Gastrocnemius medialis (tissue), 4 donors: ENCODE measurements at regions not wholly inside any gene's neighbourhood (a gene's known extent, or its start where the extent isn't known, plus 50 kb on each side); places are given as distances from the start of the nearest gene placed in this dataset.

Experiments used
- ATAC-seq, 2 donors: fragments of 150-250 bp; one replicate each; pipeline ENCODE4 v1.9.1; 2016
- DNase-seq, 2 donors: peaks; one replicate each; pipeline ENCODE4 v3.0.0-alpha.2; 2019
- H3K27ac ChIP-seq, 4 donors: fragments of 200-600 bp; sonication (generic); 1 replicate in 1 of 4; 2 replicates in 3 of 4; pipeline ENCODE4 v1.5.1; 2016 to 2018; ENCODE audit warnings: mild to moderate bottlenecking in 2 of 4, moderate library complexity in 1 of 4
- H3K27me3 ChIP-seq, 3 donors: fragments of 200-600 bp; sonication (generic) in 2 of 3; 1 replicate in 1 of 3; 2 replicates in 2 of 3; pipeline versions ENCODE4 v1.5.1 to v1.6.0; 2016 to 2019; ENCODE audit warnings: mild to moderate bottlenecking in 1 of 3, moderate library complexity in 1 of 3
- H3K36me3 ChIP-seq, 2 donors: fragments of 200-600 bp; sonication (generic) in 1 of 2; one replicate each; pipeline ENCODE4 v1.5.1; 2017 to 2018
- H3K4me1 ChIP-seq, 2 donors: fragments of 200-600 bp; sonication (generic) in 1 of 2; one replicate each; pipeline ENCODE4 v1.5.1; 2016 to 2017; ENCODE audit warnings: mild to moderate bottlenecking in 2 of 2
- H3K4me3 ChIP-seq, 4 donors: fragments of 200-600 bp; sonication (generic) in 3 of 4; 1 replicate in 1 of 4; 2 replicates in 3 of 4; pipeline ENCODE4 v1.5.1; 2016 to 2019; ENCODE audit warnings: mild to moderate bottlenecking in 2 of 4
- H3K9me3 ChIP-seq, 3 donors: fragments of 200-600 bp; sonication (generic) in 2 of 3; 1 replicate in 1 of 3; 2 replicates in 2 of 3; pipeline ENCODE4 v1.5.1; 2016 to 2019
- POLR2A ChIP-seq, 2 donors: fragments of 450-650 bp; IDR thresholded peaks; one replicate each; pipeline ENCODE4 v1.6.1; 2017; ENCODE audit warnings: antibody characterized with exemption in 2 of 2, mild to moderate bottlenecking in 2 of 2, moderate library complexity in 2 of 2
- in situ Hi-C, 4 donors: fragments of 200-750 bp; cut with MboI; loops; one replicate each; pipeline versions ENCODE4 v1.15.0 to v1.8.0; 2017; ENCODE audit warnings: low sequenced_read_pairs in 4 of 4
- intact Hi-C: fragments of 100-400 bp; cut with DNase I; formaldehyde crosslinking; loops from one replicate; pipeline ENCODE4 v1.15.1; 2023; ENCODE audit warnings: low total_unique reads
- TF ChIP-seq, protein P1 (sequence below), 5 experiments: fragments of 450-650 bp in 3 of 5; fragments of 200-600 bp in 2 of 5; sonication (generic) in 2 of 5; IDR thresholded peaks in 4 of 5; conservative IDR thresholded peaks in 1 of 5; 1 replicate in 4 of 5; 2 replicates in 1 of 5; pipeline ENCODE4 v1.5.1; 2016 to 2019; ENCODE audit warnings: antibody characterized with exemption in 5 of 5, mild to moderate bottlenecking in 3 of 5, moderate library complexity in 3 of 5

DNA sequence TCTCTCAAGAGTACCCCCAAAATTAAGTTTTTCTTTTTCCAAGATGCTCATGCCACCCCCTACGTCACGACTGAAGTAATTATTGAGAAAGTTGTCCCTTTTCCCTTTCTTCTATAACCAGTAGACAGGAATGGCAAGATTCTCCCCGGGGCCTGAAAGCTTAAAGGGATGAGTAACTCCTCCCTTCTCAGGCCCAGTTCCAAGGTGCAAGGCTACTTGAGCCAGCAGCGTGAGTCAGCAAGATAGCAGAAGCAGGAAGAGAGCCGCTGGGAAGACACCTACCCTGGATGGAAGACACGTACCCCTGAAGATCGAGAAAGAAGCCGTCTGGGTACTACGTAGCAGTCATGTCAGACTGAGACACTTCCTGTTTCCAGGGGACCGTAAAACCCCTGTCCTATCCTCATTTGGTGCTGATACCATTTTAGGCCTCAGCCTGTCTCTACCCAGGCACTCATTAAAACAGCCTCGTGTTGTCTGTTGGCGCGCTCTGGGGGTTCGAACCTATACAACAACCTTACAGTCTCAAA, 241.0 kb downstream of the ADGRG6 start:
- in situ Hi-C loops (no loop called here), intact Hi-C loops (no loop called here)
- H3K4me3 ChIP-seq: no peak overlapping the region
- ATAC-seq: no peak
- H3K27ac ChIP-seq: no peak overlapping the region
- H3K9me3 ChIP-seq: no peaks in the 10 kb centered on the region
- no peak for TF ChIP-seq POLR2A (IDR thresholded peaks at IDR 0.05)
- TF ChIP-seq, protein P1, sequence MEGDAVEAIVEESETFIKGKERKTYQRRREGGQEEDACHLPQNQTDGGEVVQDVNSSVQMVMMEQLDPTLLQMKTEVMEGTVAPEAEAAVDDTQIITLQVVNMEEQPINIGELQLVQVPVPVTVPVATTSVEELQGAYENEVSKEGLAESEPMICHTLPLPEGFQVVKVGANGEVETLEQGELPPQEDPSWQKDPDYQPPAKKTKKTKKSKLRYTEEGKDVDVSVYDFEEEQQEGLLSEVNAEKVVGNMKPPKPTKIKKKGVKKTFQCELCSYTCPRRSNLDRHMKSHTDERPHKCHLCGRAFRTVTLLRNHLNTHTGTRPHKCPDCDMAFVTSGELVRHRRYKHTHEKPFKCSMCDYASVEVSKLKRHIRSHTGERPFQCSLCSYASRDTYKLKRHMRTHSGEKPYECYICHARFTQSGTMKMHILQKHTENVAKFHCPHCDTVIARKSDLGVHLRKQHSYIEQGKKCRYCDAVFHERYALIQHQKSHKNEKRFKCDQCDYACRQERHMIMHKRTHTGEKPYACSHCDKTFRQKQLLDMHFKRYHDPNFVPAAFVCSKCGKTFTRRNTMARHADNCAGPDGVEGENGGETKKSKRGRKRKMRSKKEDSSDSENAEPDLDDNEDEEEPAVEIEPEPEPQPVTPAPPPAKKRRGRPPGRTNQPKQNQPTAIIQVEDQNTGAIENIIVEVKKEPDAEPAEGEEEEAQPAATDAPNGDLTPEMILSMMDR (IDR thresholded peaks at IDR 0.05 in 4 of 5, conservative IDR thresholded peaks at IDR 0.05 in 1 of 5): no peak
- no peaks in the 10 kb centered on the region for H3K36me3 ChIP-seq
- no peaks in the 10 kb centered on the region for H3K27me3 ChIP-seq
- H3K4me1 ChIP-seq: no peaks in the 10 kb centered on the region
- peak in 1 of 2 donors; percentile 36 for DNase-seq

DNA sequence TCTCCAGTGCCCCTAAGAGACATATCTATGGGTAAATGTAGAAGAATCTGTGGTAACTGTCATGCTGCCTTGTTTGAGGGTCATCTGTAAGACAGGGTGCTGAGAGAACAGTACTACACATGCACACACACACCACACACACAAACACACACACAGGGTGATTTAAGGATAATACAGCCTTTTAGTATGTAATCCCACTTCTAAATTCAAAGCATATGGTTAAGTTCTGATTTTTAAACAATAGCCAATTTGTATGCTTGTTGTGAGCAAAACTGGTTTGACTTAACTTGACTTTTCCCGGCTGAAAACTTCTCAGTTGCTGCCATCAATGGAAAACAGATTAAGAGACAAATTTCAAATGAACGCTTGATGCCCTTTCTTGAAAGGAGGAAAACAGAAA, 241.8 kb downstream of the ADGRG6 start:
- no peak overlapping the region for H3K4me3 ChIP-seq
- intact Hi-C loops (no loop called here), in situ Hi-C loops (no loop called here)
- H3K4me1 ChIP-seq: no peaks in the 10 kb centered on the region
- H3K36me3 ChIP-seq: no peaks in the 10 kb centered on the region
- ATAC-seq: no peak
- H3K27ac ChIP-seq: no peak overlapping the region
- no peaks in the 10 kb centered on the region for H3K9me3 ChIP-seq
- no peaks in the 10 kb centered on the region for H3K27me3 ChIP-seq
- TF ChIP-seq, protein P1 (IDR thresholded peaks at IDR 0.05 in 4 of 5, conservative IDR thresholded peaks at IDR 0.05 in 1 of 5): no peak
- TF ChIP-seq POLR2A (IDR thresholded peaks at IDR 0.05): no peak
- no peak for DNase-seq

DNA sequence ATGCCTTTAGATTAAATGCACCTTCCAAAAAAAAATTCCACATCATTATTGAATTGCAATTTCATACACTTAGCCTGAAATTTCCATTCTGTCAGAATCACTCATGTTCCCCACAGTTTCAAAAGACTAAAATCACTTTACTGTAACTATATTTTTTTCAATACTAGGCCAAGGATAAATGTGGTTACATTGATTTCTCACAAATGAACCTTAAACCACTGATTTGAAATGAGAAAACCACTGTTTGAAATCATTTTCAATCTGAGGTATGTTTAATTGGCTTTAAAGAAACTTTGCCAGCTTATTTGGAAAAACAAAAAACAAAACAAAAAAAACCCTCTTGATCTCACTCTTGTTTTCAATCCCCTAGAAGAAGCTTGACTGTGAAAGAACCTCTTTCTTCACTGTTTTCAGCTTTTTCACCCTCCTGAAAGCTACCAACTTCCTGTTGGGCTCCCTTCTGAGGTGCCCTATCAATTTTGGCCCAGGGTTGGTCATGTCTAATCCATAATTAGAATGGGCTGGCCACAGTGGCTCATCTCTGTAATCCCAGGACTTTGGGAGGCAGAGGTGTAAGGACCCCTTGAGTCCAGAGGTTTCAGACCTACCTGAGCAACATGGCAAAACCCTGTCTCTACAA, 242.5 kb downstream of the ADGRG6 start:
- H3K27me3 ChIP-seq: no peaks in the 10 kb centered on the region
- intact Hi-C loops: no loop called here
- H3K4me1 ChIP-seq: no peaks in the 10 kb centered on the region
- H3K4me3 ChIP-seq: no peak overlapping the region
- DNase-seq: no peak
- H3K36me3 ChIP-seq: no peaks in the 10 kb centered on the region
- H3K9me3 ChIP-seq: no peaks in the 10 kb centered on the region
- in situ Hi-C loops: no loop called here
- H3K27ac ChIP-seq: no peak overlapping the region
- TF ChIP-seq POLR2A (IDR thresholded peaks at IDR 0.05): no peak
- TF ChIP-seq, protein P1 (IDR thresholded peaks at IDR 0.05 in 4 of 5, conservative IDR thresholded peaks at IDR 0.05 in 1 of 5): no peak
- ATAC-seq: no peak

DNA sequence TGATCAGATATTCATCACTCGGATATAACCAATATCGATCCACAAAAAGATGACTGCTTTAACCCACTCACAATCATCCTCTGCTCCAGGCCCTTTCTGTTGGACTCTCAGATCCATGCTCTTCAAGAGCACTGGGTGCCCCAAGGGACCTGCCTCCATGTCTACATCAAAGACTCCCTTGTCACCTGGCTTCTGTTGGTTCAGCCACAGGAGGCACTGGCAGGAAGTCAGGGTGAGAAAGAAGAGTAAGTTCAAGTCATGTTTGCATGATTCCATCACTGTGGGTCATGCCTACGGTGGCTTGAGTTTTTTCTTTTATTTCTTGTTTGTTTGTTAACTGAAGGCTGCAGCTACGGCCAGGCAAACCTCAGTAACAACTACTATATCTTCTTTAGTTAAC, 243.3 kb downstream of the ADGRG6 start:
- TF ChIP-seq POLR2A (IDR thresholded peaks at IDR 0.05): no peak
- TF ChIP-seq, protein P1 (IDR thresholded peaks at IDR 0.05 in 4 of 5, conservative IDR thresholded peaks at IDR 0.05 in 1 of 5): no peak
- Histone ChIP-seq H3K27me3 (no peaks in the 10 kb centered on the region), H3K4me1 (no peaks in the 10 kb centered on the region), H3K9me3 (no peaks in the 10 kb centered on the region), H3K27ac (no peak overlapping the region), H3K36me3 (no peaks in the 10 kb centered on the region), H3K4me3 (no peak overlapping the region)
- ATAC-seq (no peak), DNase-seq (no peak)
- intact Hi-C loops: no loop called here
- in situ Hi-C loops: no loop called here

DNA sequence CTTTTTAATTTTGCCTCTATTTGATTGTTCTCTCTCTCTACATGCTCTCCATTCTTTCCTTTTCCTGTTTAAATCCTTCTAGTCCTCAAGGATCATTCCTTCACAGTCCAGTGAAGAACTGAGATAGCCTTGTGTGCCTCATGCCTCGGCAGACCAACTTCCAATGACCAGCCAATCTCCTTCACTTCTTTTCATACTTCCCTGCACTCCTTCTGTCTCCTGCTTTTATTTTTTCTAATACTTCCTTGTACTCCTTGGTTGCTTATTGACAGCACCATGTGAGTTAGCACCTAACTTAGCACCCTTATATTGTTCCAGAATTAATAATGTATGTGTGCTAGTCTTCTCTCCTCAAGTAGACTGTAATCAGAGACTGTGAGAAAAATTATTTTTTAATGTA, 246.8 kb downstream of the ADGRG6 start:
- TF ChIP-seq, protein P1 (IDR thresholded peaks at IDR 0.05 in 4 of 5, conservative IDR thresholded peaks at IDR 0.05 in 1 of 5): no peak
- no peak for TF ChIP-seq POLR2A (IDR thresholded peaks at IDR 0.05)
- no peak for ATAC-seq
- no peaks in the 10 kb centered on the region for H3K4me1 ChIP-seq
- intact Hi-C loops (no loop called here), in situ Hi-C loops (no loop called here)
- no peak overlapping the region for H3K4me3 ChIP-seq
- no peak overlapping the region for H3K27ac ChIP-seq
- H3K36me3 ChIP-seq: no peaks in the 10 kb centered on the region
- H3K27me3 ChIP-seq: no peaks in the 10 kb centered on the region
- no peaks in the 10 kb centered on the region for H3K9me3 ChIP-seq
- DNase-seq: no peak
